ENCODE measurements at regions not wholly inside any gene's neighbourhood (a gene's known extent, or its start where the extent isn't known, plus 50 kb on each side); places are given as distances from the start of the nearest gene placed in this dataset.

GRCh38 chr7:32390210-32390609 lies 100.0 kb downstream of the LSM5 start:
- TF ChIP-seq POLR2AphosphoS5 (IDR thresholded peaks at IDR 0.05), result no peak
- no peak for TF ChIP-seq CTCF (IDR thresholded peaks at IDR 0.05; ENCODE audit: poor library complexity, severe bottlenecking)
- no peak for TF ChIP-seq TAF1 (IDR thresholded peaks at IDR 0.05; ENCODE audit: low read depth)
- TF ChIP-seq EP300 (conservative IDR thresholded peaks at IDR 0.05; ENCODE audit: poor library complexity, severe bottlenecking), result no peak
- no peak for TF ChIP-seq REST (IDR thresholded peaks at IDR 0.05; ENCODE audit: borderline replicate concordance)
- TF ChIP-seq EZH2 (IDR thresholded peaks at IDR 0.05; ENCODE audit: borderline replicate concordance, insufficient read depth, low read length, poor library complexity, severe bottlenecking), result no peak
- no peak for TF ChIP-seq RAD21 (conservative IDR thresholded peaks at IDR 0.05)
- no peaks in the 10 kb centered on the region for H3K9me2 ChIP-seq (ENCODE audit: insufficient read depth, low read length)
- H3K9me3 ChIP-seq (ENCODE audit: low read length), result no peaks in the 10 kb centered on the region
- H3K4me2 ChIP-seq (ENCODE audit: low read length), result no peak overlapping the region
- H4K20me1 ChIP-seq (ENCODE audit: insufficient read depth), result no peaks in the 10 kb centered on the region
- no peak overlapping the region for H2AFZ ChIP-seq (ENCODE audit: low read depth, low read length)
- no peak overlapping the region for H3K4me3 ChIP-seq (ENCODE audit: low read length)
- H3K27ac ChIP-seq (ENCODE audit: low read length), result no peak overlapping the region
- no peak overlapping the region for H3K9ac ChIP-seq (ENCODE audit: low read length)
- no peaks in the 10 kb centered on the region for H3K27me3 ChIP-seq (ENCODE audit: insufficient read depth, low read depth, low read length)
- H3K79me2 ChIP-seq (replicated peaks; ENCODE audit: insufficient read depth, low read length), result no peaks in the 10 kb centered on the region
- no peaks in the 10 kb centered on the region for H3K36me3 ChIP-seq (ENCODE audit: insufficient read depth, low read length)
- no peaks in the 10 kb centered on the region for H3F3A ChIP-seq (ENCODE audit: insufficient read depth, low read length, poor library complexity, severe bottlenecking)

GRCh38 chr7:32385316-32385956 lies 104.7 kb downstream of the LSM5 start:
- no peak overlapping the region for H3K9ac ChIP-seq (ENCODE audit: low read length)
- no peak overlapping the region for H3K4me3 ChIP-seq (ENCODE audit: low read length)
- no peaks in the 10 kb centered on the region for H3K36me3 ChIP-seq (ENCODE audit: insufficient read depth, low read length)
- H4K20me1 ChIP-seq (ENCODE audit: insufficient read depth), result no peaks in the 10 kb centered on the region
- no peak for TF ChIP-seq TAF1 (IDR thresholded peaks at IDR 0.05; ENCODE audit: low read depth)
- TF ChIP-seq MXI1 (conservative IDR thresholded peaks at IDR 0.05; ENCODE audit: poor library complexity, severe bottlenecking), result no peak
- TF ChIP-seq POLR2AphosphoS5 (IDR thresholded peaks at IDR 0.05), result no peak
- TF ChIP-seq RAD21 (conservative IDR thresholded peaks at IDR 0.05), result no peak
- no peaks in the 10 kb centered on the region for H3K79me2 ChIP-seq (replicated peaks; ENCODE audit: insufficient read depth, low read length)
- no peak overlapping the region for H3K27ac ChIP-seq (ENCODE audit: low read length)
- H3F3A ChIP-seq (ENCODE audit: insufficient read depth, low read length, poor library complexity, severe bottlenecking), result no peaks in the 10 kb centered on the region
- H3K9me2 ChIP-seq (ENCODE audit: insufficient read depth, low read length), result no peaks in the 10 kb centered on the region
- H2AFZ ChIP-seq (ENCODE audit: low read depth, low read length), result no peak overlapping the region
- no peak overlapping the region for H3K4me2 ChIP-seq (ENCODE audit: low read length)
- no peaks in the 10 kb centered on the region for H3K27me3 ChIP-seq (ENCODE audit: insufficient read depth, low read depth, low read length)
- no peaks in the 10 kb centered on the region for H3K9me3 ChIP-seq (ENCODE audit: low read length)

Data from neural cell (in vitro differentiated cells).